Stimulated activated CD4-positive, alpha-beta T cell treated with anti-CD3 and anti-CD28 coated beads, Interleukin-4, amount 100 ng/mL, for 48 hours (primary cell): ENCODE measurements at regions not wholly inside any gene's neighbourhood (a gene's known extent, or its start where the extent isn't known, plus 50 kb on each side); places are given as distances from the start of the nearest gene placed in this dataset.

Experiments used
- DNase-seq, 2 donors: peaks; one replicate each; pipeline ENCODE4 v3.0.0-alpha.2; 2020; ENCODE audit warnings: low read depth in 2 of 2

- DNase-seq, result no peak
These were observed 110.4 kb upstream of the MBNL2 start for GRCh38 chr13:97111756-97112155.

DNA sequence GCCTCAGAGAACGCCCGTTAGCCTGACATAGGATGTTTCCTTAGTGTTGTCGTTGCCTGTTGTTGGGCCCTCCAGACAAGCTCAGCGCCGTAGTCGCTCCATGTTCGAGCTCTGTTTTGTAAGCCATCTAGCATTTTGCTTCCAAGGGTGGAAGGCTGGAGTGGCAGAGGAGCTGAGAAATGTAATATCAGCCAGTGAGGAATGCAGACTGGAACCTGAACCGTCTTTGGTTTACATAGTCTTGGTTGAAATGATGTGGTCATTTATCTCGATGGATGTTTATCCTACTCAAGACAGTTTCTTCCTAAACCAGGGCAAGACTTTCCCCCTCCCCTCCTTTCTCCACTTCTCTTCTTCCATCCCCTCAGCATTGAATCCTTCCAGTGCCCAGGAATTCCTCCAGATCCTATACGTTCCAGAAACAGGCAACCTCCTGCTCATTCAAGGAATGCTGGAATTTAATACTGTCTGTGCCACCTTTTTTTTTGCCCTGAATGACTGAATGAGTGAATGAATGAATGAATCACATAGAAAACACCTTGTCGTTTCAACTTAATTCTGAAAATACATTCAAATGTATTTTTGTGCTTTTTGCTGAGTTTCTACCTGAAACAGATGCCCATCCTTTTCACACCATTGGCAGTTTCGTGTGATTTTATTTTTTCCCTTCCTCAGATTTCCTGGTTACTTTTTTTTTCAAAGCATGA, 109.5 kb upstream of the MBNL2 start:
- no peak for DNase-seq

DNA sequence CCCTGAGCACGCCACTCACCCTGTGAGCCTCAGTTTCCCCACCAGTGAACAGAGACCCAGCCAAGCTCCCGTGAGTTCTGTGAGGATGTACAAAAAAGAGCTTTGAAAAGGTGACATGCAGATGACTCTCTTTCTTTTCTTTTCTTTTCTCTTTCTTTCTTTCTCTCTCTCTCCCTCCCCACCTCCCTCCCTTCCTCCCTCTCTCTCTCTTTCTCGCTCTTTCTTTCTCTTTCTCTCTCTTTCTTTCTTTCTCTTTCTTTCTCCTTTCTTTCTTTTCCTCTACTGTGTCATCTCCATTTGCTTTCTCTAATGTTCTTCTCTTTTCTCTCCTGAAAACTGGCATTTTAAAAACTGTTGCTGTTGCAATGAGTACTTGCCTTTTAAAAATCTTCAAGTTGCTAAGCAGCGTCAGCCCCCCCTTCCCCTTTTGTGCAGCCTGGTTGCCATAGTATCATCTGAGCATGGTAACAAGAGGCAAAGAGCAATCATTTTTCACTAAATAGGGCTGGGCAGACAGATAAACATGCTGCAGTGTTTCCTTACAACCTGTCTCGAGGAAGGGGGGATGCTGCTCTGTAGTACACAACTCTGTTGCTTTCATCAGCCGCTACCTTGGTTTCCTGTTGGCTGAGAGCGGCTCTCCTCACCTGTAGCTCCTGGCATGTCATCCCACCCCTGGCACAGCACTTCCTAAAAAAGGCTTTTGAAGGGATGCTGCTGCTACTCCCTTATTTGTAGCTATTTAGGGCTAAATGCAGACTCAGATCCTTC, 108.7 kb upstream of the MBNL2 start:
- DNase-seq, result no peak

DNA sequence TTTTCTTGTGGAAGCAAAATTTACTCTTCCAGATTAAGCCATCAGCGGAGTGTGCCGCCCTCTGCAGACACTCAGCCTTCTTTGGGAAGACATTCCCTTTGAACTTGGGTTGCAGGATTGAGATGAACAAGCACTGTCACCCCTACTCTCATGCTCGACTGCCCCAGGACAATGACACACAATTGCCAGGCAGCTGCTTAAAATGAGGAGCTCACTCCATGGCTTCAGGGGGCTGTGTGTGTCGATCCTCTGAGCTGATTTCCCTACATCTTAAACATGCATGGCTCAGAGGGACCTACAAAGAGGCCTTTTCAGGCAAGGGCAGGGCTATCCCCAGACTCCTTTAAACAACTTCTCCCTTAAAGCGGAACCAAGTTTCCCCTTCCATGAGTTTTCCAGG, 107.5 kb upstream of the MBNL2 start:
- no peak for DNase-seq

GRCh38 chr13:97116754-97117153, 105.4 kb upstream of the MBNL2 start:
- no peak for DNase-seq

DNA sequence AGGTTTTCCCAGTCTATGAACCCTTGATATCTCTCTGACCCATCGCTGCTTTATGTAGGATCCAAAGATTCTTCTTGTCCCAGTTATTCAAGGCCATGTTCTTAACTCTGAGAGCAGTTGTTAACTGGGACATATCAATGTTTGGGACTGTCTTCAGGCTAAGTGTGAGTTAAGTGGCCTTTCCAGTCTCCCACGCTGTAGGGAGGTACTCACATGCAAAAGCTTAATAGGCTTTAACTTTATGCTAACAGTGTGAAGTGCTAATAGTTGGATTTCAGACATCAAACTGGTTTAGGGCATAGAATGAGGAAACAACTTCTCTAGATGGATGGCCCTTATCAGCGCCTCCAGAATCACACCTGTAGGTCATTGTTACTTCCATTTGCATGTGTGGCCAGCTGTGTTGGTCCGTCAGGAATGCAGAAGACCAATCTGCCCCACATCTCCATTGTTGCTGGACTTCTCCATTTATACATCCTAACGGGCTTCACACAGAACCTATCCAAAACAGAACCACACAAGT, 104.7 kb upstream of the MBNL2 start:
- no peak for DNase-seq

GRCh38 chr13:97119943-97120342, 102.2 kb upstream of the MBNL2 start:
- no peak for DNase-seq

- no peak for DNase-seq
These were observed 101.8 kb upstream of the MBNL2 start for GRCh38 chr13:97120346-97120745.

DNA sequence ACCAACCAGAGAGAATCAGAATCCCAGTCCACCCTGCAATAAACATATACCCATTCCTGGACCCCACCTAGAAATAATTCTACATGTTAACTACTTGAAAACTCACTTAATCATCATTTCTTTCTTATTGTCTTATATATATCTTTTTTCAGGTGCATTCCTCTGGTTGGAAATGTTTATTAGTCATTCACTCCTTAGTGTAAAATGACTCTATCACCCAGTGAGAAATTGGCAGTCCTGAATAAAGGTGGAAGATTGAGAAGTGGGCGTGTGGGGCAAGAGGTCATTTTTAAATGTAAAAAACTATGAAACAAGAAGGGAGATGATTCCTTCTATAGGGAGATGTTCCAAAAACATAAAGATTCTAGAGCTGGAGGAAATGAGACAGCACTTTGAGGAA, 101.2 kb upstream of the MBNL2 start:
- no peak for DNase-seq

DNA sequence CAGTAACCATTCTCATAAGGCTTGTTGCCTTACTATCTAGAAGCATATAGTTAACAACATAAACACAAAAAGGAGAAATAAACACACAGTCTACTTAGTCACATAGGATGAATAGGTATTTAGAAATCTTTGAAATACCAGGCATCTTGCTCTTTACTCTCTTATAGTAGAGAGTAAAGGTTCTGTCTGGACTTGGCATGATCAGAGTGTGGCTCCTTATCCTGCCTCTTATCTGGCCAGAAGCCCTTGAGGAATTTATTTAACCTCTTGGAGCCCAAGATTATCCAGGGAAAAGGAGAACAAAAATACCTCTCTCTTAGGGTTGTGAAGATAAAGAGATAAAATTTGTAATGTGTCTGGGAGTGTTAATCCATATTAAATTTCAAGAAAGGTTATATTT, 100.2 kb upstream of the MBNL2 start:
- DNase-seq, result no peak

GRCh38 chr13:97122381-97122996, 99.6 kb upstream of the MBNL2 start:
- DNase-seq, result no peak

DNA sequence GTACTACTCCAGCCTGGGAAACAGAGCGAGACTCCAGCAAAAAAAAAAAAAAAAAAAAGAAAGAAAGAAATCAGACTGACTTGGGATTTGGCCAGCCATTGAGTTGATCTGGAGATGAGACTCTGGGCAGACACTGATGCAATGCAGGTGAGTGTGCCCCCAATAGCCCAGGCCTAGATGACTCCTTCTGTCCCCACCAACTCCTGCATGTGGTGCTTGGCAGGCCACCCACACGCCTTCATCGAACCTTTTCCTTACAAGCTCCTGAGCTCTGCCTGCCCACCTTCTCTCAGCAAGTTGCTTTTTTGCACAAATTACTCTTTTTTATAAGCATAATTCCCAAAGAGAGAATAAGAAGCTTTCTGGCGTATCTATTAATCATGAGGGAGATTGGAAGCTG, 97.9 kb upstream of the MBNL2 start:
- DNase-seq, result no peak

DNA sequence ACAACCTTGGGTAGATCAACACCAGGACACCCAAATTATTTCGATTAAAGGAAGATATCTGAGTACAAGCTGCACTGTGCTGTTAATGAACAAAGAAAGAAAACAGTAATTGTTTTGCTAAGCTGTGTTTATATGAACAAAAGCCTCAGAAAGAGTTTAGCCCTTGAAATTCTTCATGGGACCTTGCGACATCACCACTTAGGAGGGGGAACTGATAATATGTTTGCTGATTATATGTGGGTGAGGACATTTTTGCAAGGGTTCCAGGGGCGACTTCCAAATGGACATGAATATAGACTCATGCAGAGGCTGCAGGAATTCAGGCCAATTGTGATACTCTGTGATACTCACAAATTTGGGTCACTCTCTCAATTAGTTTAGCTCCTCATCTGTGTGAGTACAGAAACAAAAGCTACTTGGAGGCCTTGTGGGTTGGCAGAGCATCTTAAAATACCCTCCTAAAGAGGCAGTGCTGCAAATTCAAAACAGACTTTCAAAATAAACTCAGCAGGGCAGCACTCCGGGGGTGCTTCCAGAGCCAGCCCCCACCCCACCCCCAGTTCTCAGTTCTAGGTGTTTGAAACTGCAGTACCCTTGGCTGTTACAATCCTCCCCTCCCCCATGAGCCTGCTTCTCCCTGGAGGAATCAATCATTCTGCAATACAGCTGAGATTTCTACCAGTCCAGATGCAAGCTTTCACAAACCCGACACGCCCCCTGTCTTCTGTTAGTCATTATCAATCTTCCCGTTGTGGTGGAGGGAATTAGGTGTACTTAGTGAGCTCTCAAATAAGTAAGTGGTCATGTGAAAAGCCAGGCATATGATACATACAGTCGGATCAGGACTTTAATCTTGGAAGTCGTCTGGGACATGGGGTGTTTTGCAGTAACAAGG, 97.0 kb upstream of the MBNL2 start:
- DNase-seq, result peak; percentile 2 to 43

DNA sequence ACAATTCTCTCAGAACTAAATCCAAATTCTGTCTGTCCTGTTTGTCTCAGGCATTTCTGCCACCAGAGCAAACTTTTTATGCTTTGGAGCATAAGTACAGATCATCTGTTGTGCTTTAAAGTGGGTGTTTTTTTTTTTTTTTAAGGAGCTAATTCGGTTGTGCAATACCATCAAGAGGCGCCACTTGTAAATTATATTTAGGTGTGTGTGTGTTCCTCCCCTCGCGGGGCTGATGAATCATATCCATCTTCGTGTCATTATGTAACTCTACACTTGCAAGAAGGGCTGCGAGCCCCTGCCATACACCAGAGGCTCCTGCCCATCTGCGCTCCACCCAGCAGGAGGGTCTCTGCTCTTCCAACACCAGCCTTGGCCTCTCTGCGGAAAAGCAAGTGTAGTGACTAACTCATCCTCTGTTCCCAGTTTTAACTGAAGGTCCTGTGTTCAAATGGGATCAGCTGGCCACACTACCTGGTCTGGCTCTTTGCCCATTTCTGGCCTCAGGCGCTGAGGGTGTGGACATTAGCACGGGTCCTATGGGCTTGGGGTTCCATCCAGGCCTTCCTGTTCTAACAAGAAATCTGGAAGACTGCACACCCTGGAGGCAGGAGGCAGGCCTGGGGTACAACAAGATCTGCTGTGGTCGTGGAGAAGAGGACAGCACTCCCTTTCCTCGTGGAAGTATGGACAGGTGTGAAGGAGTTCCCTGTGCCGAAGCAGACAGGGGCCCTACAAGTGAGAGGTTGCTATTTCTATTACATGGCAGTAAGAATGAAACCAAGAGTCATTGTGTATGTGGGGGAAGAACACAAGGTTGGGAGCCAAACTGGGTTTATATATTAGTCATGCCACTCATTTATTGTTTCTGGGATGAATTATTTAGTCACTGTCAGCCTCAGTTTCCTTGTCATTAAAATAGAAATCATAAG, 96.1 kb upstream of the MBNL2 start:
- no peak for DNase-seq

DNA sequence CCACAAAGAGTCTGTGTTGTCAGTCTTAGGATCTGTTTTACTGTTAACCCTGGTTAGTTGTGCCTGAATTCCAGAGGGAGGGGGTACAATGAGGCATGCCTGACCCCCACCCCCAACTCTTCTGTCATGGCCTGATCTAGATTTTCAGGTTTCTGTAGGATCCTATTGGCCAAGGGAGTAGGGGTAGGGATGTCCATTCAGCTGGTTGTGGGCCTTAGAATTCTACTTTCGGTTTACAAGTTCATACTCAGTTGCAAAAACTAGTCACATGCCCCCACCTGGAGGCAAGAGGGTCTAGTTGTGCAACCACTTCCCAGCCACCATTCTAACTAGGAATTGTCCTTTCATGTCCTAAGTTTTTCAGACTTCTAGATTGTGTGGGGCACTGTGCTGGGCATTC, 94.3 kb upstream of the MBNL2 start:
- DNase-seq, result no peak

DNA sequence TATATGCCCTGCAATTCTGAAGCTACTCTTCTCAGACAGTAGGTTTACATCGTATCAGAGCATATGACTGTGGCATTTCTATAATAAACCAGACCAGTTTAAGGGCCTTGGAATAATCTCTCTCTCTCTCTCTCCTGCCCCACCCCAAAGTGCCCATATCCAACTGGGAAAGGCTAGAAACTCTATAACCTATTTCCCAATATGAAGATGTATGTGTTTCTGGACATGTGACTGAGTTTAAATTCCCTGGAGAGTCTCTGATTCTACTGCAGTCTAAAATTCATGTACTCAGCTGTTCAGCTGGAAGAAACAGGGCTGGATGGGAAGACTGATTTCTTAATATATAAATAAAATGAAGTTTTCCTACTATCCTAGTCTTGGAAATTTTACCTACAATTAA, 91.9 kb upstream of the MBNL2 start:
- DNase-seq, result no peak

DNA sequence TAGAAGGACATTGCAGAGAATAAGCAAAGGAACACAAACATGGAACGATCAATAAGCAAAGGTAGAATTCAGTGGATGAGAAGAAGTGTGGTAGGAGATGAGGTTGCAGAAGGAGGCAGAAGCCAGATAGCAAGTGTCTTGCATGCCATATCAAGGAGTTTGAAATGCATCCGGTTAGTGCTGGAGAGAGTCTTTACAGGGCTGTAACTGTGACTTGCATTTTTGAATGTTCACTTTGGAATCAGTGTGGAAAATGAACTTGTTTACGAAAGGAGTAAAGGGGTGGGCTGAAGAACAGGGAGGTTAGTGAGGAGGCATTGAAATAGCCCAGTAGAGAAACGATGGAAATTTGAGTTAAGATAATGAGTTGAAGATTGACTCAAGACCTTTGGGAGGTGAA, 90.7 kb upstream of the MBNL2 start:
- no peak for DNase-seq

DNA sequence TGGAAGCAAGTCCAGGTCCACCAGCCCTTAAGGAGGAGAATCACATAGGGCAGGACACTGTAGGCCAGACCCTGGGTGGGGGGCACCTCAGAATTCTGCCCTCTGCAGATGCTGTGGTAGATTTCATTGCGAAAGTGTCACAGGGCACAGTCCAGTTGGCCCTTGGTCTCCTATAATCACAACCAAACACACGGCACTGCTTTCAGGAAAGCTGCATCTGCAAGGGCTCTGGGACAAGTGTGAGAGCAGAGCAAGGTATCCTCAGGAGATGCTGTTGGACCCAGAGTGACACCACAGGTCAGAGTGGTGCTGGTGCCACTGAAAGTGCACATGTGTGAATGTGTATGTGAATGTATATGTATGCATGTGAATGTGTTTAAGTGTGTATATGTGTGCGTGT, 88.6 kb upstream of the MBNL2 start:
- no peak for DNase-seq

DNA sequence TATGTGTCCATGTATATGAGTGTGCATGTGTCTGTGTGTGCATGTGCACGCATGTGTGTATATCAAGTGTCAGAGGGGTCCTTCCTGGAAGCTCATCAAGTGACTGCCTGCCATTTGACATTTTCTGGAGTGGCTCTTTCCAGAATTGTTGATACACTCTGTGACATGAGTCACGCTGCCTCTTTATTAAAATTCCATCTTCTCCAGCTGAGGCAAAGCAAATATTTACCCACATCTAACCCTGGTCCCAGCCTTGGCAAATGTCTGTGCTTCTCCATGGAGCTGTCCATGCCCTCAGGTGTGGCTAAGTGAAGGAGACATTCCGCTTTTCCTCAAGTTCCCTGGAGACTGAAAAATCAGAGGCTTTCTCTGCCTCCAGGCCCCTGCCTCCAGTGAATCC, 88.2 kb upstream of the MBNL2 start:
- DNase-seq, result no peak

DNA sequence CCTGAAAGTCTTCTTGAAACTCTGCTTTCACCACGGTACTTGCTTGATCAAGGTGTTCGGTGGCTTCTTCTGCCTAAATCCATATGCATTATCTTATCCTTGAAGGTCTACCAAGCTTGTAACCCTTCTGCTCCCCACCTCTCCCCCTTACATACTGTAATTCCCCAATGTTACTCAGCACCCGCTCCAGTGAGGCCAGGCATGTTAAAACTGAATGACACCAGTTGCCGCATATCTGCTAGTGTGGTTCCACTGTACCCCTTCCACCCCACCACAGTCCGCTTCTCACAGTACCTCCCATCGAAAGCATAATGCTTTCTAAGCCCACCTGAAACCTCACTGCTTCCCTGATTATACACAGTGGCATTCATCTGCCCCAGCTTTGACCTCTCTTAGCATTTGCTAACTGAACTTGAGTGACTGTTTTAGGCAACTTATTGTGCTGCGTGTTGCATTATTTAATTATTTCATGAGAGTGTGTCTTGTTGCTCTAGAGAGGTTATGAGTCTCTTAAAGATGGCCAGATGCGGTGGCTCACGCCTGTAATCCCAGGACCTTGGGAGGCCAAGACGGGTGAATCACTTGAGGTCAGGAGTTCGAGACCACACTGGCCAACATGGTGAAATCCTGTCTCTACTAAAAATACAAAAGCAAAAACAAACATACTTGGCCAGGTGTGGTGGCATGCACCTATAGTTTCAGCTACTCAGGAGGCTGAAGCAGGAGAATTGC, 87.6 kb upstream of the MBNL2 start:
- DNase-seq, result no peak
